ENCODE measurements at regions not wholly inside any gene's neighbourhood (a gene's known extent, or its start where the extent isn't known, plus 50 kb on each side); places are given as distances from the start of the nearest gene placed in this dataset.
"Not testable (repeated sequence)": the region's sequence is repeated elsewhere in the genome, so short reads cannot be mapped to it uniquely, and the experiment has no call there.

DNA sequence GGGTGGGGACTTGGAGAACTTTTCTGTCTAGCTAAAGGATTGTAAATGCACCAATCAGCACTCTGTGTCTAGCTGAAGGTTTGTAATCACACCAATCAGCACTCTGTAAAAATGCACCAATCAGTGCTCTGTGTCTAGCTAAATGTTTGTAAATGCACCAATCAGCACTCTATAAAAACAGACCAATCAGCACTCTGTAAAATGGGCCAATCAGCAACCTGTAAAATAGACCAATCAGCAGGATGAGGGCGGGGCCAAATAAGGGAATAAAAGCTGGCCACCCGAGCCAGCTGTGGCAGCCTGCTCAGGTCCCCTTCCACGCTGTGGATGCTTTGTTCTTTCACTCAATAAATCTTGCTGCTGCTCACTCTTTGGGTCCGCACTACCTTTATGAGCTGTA, 69.5 kb upstream of the SLC25A36 start:
- TF ChIP-seq, protein P1, sequence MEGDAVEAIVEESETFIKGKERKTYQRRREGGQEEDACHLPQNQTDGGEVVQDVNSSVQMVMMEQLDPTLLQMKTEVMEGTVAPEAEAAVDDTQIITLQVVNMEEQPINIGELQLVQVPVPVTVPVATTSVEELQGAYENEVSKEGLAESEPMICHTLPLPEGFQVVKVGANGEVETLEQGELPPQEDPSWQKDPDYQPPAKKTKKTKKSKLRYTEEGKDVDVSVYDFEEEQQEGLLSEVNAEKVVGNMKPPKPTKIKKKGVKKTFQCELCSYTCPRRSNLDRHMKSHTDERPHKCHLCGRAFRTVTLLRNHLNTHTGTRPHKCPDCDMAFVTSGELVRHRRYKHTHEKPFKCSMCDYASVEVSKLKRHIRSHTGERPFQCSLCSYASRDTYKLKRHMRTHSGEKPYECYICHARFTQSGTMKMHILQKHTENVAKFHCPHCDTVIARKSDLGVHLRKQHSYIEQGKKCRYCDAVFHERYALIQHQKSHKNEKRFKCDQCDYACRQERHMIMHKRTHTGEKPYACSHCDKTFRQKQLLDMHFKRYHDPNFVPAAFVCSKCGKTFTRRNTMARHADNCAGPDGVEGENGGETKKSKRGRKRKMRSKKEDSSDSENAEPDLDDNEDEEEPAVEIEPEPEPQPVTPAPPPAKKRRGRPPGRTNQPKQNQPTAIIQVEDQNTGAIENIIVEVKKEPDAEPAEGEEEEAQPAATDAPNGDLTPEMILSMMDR (IDR thresholded peaks at IDR 0.05) = not testable (repeated sequence)
- not testable (repeated sequence) for TF ChIP-seq POLR2A (IDR thresholded peaks at IDR 0.05); EP300 (IDR thresholded peaks at IDR 0.05; ENCODE audit: low read depth); POLR2AphosphoS5 (IDR thresholded peaks at IDR 0.05)

All from transverse colon (tissue), 4 donors.